HG02840 (cell line): ENCODE measurements at regions not wholly inside any gene's neighbourhood (a gene's known extent, or its start where the extent isn't known, plus 50 kb on each side); places are given as distances from the start of the nearest gene placed in this dataset.

ENCODE experiments used
- ATAC-seq: cut with Tn5 transposase; IDR thresholded peaks from one replicate; pipeline ENCODE4 v1.9.1; 2021; ENCODE audit warnings: mild to moderate bottlenecking, moderate library complexity, moderate number of reproducible peaks; ENCODE audit not compliant: unreplicated experiment, low FRiP score

DNA sequence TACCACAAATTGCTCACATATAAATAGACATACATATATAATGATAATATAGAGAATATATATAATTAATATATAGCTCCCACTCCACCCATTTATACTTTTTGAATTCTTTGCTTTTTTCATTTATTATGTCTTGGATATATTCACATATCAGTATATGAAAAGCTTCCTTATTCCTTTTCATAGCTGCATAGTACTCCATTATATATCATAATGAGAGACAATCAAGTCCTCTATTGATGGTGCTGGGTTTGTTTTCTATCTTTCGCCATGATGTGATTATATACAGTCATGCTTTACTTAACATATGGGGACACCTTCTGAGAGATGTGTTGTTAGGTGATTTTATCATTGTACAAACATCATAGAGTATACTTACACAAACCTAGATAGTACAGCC is 51.6 kb upstream of the ELL2 start:
- no peak for ATAC-seq

DNA sequence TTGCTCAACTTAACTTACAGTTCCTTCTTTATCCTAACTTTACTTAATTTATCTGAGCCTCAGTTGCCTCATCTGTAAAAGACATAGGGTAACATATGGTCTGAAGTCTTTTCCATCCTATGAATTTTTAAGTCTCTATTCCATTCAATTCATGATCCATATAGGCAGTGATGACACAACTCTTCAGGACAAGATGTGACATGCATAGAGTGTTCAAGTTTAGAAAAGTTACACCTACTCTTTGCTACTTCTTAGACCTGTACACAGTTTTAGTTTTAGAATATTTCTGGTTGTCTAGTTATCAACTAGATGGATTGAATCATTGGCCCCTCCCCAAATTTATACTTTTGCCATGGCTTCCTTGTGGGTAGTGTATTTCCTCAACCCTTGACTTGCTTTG is 50.7 kb upstream of the ELL2 start:
- no peak for ATAC-seq
